ENCODE measurements at regions not wholly inside any gene's neighbourhood (a gene's known extent, or its start where the extent isn't known, plus 50 kb on each side); places are given as distances from the start of the nearest gene placed in this dataset.

DNA sequence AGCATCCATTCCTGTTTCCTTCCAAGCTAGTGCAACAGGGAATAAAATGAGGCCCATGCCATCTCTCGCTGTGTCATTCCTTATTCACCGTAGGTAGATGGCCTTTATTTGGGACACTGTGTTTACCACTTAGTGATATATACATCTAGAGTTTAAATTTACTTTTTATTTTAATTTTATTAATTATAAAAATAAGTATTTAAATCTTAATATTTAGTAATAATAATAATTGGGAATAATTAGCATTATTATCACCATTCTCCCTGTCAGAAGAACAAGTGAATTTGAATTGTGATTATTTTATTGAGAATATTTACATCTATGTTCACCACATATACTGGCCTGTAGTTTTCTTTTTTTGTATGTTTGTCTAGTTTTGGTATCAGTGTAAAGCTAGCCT lies 692.9 kb upstream of the KIF2B start:
- FAIRE-seq = peak; percentile 29
- Histone ChIP-seq H3K27me3 (no peaks in the 10 kb centered on the region), H3K27ac (no peak overlapping the region), H3K9me3 (no peaks in the 10 kb centered on the region), H3K36me3 (no peaks in the 10 kb centered on the region), H3K4me3 (no peak overlapping the region), H3K4me1 (peaks cover 0 to 7% (median 0%) of the 10 kb centered on the region in 3 donors)
- intact Hi-C loops (cut with DNase I) = no loop called here
- DNase-seq = no peak
- TF ChIP-seq, protein P1, sequence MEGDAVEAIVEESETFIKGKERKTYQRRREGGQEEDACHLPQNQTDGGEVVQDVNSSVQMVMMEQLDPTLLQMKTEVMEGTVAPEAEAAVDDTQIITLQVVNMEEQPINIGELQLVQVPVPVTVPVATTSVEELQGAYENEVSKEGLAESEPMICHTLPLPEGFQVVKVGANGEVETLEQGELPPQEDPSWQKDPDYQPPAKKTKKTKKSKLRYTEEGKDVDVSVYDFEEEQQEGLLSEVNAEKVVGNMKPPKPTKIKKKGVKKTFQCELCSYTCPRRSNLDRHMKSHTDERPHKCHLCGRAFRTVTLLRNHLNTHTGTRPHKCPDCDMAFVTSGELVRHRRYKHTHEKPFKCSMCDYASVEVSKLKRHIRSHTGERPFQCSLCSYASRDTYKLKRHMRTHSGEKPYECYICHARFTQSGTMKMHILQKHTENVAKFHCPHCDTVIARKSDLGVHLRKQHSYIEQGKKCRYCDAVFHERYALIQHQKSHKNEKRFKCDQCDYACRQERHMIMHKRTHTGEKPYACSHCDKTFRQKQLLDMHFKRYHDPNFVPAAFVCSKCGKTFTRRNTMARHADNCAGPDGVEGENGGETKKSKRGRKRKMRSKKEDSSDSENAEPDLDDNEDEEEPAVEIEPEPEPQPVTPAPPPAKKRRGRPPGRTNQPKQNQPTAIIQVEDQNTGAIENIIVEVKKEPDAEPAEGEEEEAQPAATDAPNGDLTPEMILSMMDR (IDR thresholded peaks at IDR 0.05) = no peak
- ATAC-seq = no peak
- WGBS, 2 donors = 94 to 98% methylated on average over 2 of the region's 2 CpGs

DNA sequence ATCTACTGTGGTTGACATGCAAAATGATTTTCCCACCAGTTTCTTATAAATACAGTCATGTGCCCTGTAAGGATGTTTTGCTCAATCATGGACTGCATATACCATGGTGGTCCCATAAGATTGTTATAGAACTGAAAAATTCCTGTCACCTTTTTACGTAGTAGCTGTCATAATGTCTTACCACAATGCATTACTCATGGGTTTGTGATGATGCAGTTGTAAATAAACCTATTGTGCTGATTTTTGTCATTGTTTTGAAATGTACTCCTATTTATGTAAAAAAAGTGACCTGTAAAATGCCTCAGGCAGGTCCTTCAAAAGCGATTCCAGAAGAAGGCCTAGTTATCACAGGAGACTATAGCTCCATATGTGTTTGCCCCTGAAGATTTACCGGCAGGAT lies 695.4 kb upstream of the KIF2B start:
- no peak for ATAC-seq
- no peak overlapping the region for H3K27ac ChIP-seq
- intact Hi-C loops (cut with DNase I) = no loop called here
- H3K4me1 ChIP-seq = no peaks in the 10 kb centered on the region
- 72 to 91% methylated on average over 3 of the region's 3 CpGs for WGBS, 2 donors
- no peaks in the 10 kb centered on the region for H3K36me3 ChIP-seq
- no peaks in the 10 kb centered on the region for H3K27me3 ChIP-seq
- no peaks in the 10 kb centered on the region for H3K9me3 ChIP-seq
- FAIRE-seq = no peak
- no peak overlapping the region for H3K4me3 ChIP-seq
- DNase-seq = no peak
- TF ChIP-seq, protein P1 (IDR thresholded peaks at IDR 0.05) = no peak

DNA sequence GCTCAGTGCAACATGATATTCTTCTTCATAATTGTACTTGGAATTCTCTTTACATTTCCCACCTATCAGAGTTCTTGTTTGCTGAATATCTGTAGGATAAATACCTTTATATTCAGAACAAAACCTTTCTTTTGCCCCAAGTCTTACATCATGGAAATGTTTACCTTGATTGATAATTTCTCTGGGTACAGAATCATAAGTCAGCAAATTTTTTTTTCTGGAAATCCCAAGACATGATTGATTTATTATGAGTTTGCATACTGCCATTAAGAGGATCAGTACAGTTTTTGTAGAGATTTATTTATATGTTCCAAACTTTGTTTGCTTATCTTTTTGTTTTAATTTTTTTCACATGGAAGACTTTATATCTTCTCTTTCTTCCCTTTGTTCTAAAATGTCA lies 699.8 kb upstream of the KIF2B start:
- H3K27me3 ChIP-seq = peaks cover 0 to 4% (median 0%) of the 10 kb centered on the region in 4 donors
- no peaks in the 10 kb centered on the region for H3K9me3 ChIP-seq
- no peak for FAIRE-seq
- intact Hi-C loops (cut with DNase I) = no loop called here
- no peak overlapping the region for H3K4me3 ChIP-seq
- no peak overlapping the region for H3K27ac ChIP-seq
- H3K4me1 ChIP-seq = no peaks in the 10 kb centered on the region
- H3K36me3 ChIP-seq = no peaks in the 10 kb centered on the region
- DNase-seq = no peak
- TF ChIP-seq, protein P1 (IDR thresholded peaks at IDR 0.05) = no peak
- ATAC-seq = no peak

GRCh38 chr17:53119773-53120172 lies 703.0 kb upstream of the KIF2B start:
- H3K27ac ChIP-seq = no peak overlapping the region
- no peak for DNase-seq
- ATAC-seq = no peak
- H3K27me3 ChIP-seq = peaks cover 0 to 4% (median 0%) of the 10 kb centered on the region in 4 donors
- TF ChIP-seq, protein P1 (IDR thresholded peaks at IDR 0.05) = no peak
- intact Hi-C loops (cut with DNase I) = no loop called here
- H3K36me3 ChIP-seq = no peaks in the 10 kb centered on the region
- H3K9me3 ChIP-seq = no peaks in the 10 kb centered on the region
- H3K4me3 ChIP-seq = no peak overlapping the region
- WGBS, 2 donors = 60 to 69% methylated on average over 2 of the region's 2 CpGs
- no peaks in the 10 kb centered on the region for H3K4me1 ChIP-seq
- FAIRE-seq = no peak

- H3K27me3 ChIP-seq = peaks cover 0 to 4% (median 0%) of the 10 kb centered on the region in 4 donors
- no peaks in the 10 kb centered on the region for H3K4me1 ChIP-seq
- H3K36me3 ChIP-seq = no peaks in the 10 kb centered on the region
- no peak for DNase-seq
- TF ChIP-seq, protein P1 (IDR thresholded peaks at IDR 0.05) = no peak
- no peak for FAIRE-seq
- intact Hi-C loops (cut with DNase I) = no loop called here
- 37 to 46% methylated on average over 2 of the region's 2 CpGs for WGBS, 2 donors
- no peak overlapping the region for H3K27ac ChIP-seq
- H3K4me3 ChIP-seq = no peak overlapping the region
- no peak for ATAC-seq
- H3K9me3 ChIP-seq = no peaks in the 10 kb centered on the region
These were observed 703.8 kb upstream of the KIF2B start for GRCh38 chr17:53118948-53119347.
